ENCODE measurements at regions not wholly inside any gene's neighbourhood (a gene's known extent, or its start where the extent isn't known, plus 50 kb on each side); places are given as distances from the start of the nearest gene placed in this dataset.

- Histone ChIP-seq H2BK20ac (ENCODE audit: low read length) (no peak overlapping the region), H3K27ac (ENCODE audit: low read depth, low read length) (no peak overlapping the region), H2BK5ac (ENCODE audit: low read depth, low read length) (no peak overlapping the region), H4K8ac (ENCODE audit: extremely low read depth, insufficient read depth, low read length) (no peak overlapping the region), H3K18ac (ENCODE audit: extremely low read depth, low read length) (no peak overlapping the region), H2BK15ac (ENCODE audit: low read length) (no peak overlapping the region), H3K14ac (ENCODE audit: insufficient read length) (no peak overlapping the region), H3K23ac (ENCODE audit: insufficient read length) (no peak overlapping the region), H3K36me3 (ENCODE audit: control insufficient read depth in 2 of 4, insufficient read depth in 4 of 4, low read length in 3 of 4) (no peaks in the 10 kb centered on the region), H3K56ac (replicated peaks; ENCODE audit: insufficient read length, low read depth, low read length) (no peak overlapping the region), H3K4me2 (ENCODE audit: insufficient read depth in 1 of 2, low read depth in 2 of 2, low read length in 2 of 2) (no peak overlapping the region), H4K91ac (replicated peaks; ENCODE audit: insufficient read length, low read length) (no peak overlapping the region), H3K23me2 (ENCODE audit: low read depth, low read length) (no peaks in the 10 kb centered on the region), H3K79me1 (ENCODE audit: low read depth, low read length) (no peaks in the 10 kb centered on the region), H3K9ac (replicated peaks in 1 of 4; ENCODE audit: extremely low read depth in 1 of 4, low read depth in 3 of 4, low read length in 3 of 4) (no peak overlapping the region), H2BK12ac (ENCODE audit: low read depth, low read length) (no peak overlapping the region), H2AFZ (ENCODE audit: low read length) (0 out of 2 replicates have a peak overlapping the region, but pooled peaks have one; percentile 58), H3K79me2 (ENCODE audit: control insufficient read depth in 1 of 2, insufficient read depth in 2 of 2, low read length in 2 of 2) (no peaks in the 10 kb centered on the region), H3K4me3 (ENCODE audit: extremely low read depth in 1 of 4, insufficient read depth in 2 of 4, low read depth in 3 of 4, low read length in 4 of 4) (no peak overlapping the region), H3K27me3 (replicated peaks in 1 of 4; ENCODE audit: control insufficient read depth in 3 of 4, extremely low read depth in 1 of 4, insufficient read depth in 3 of 4, low read length in 3 of 4) (no peaks in the 10 kb centered on the region), H2BK120ac (replicated peaks; ENCODE audit: low read depth, low read length) (no peak overlapping the region), H3K4ac (replicated peaks; ENCODE audit: insufficient read length, low read depth, low read length) (no peak overlapping the region), H4K20me1 (replicated peaks in 1 of 2; ENCODE audit: control insufficient read depth in 1 of 2, insufficient read depth in 2 of 2, low read length in 2 of 2) (no peaks in the 10 kb centered on the region), H4K5ac (ENCODE audit: insufficient read length, low read depth, low read length) (no peak overlapping the region), H3K9me3 (ENCODE audit: insufficient read depth in 2 of 2, low read depth in 1 of 2, low read length in 1 of 2) (no peaks in the 10 kb centered on the region), H2AK5ac (ENCODE audit: low read depth, low read length) (no peak overlapping the region), H3K4me1 (replicated peaks in 1 of 4; ENCODE audit: control insufficient read depth in 3 of 4, insufficient read depth in 4 of 4, low read length in 3 of 4) (no peaks in the 10 kb centered on the region)
- 83% methylated on average over 4 of the region's 4 CpGs; no CpG with 5 or more reads in 1 of the 2 experiments for WGBS, 2 experiments (ENCODE audit: extremely low coverage in 1 of 2, insufficient coverage in 1 of 2, insufficient read length in 1 of 2, insufficient replicate concordance in 2 of 2, low coverage in 1 of 2, low lambda C conversion rate in 2 of 2, missing lambda C conversion rate in 1 of 2)
- FAIRE-seq (no peak), DNase-seq (ENCODE audit: low read depth in 1 of 2, low spot score in 2 of 2) (no peak)
- no peak for TF ChIP-seq TEAD4 (IDR thresholded peaks at IDR 0.05; ENCODE audit: low read depth, low read length)
- TF ChIP-seq RAD21 (IDR thresholded peaks at IDR 0.05 in 1 of 2, conservative IDR thresholded peaks at IDR 0.05 in 1 of 2; ENCODE audit: low read depth in 2 of 2, low read length in 2 of 2) = no peak
- TF ChIP-seq, protein P1, sequence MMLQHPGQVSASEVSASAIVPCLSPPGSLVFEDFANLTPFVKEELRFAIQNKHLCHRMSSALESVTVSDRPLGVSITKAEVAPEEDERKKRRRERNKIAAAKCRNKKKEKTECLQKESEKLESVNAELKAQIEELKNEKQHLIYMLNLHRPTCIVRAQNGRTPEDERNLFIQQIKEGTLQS (IDR thresholded peaks at IDR 0.05; ENCODE audit: insufficient read depth, low read depth, low read length) = no peak
- no peak for TF ChIP-seq RBBP5 (IDR thresholded peaks at IDR 0.05; ENCODE audit: borderline replicate concordance, low read depth, low read length)
- no peak for TF ChIP-seq POLR2AphosphoS5 (IDR thresholded peaks at IDR 0.05; ENCODE audit: low read depth, low read length)
- TF ChIP-seq EP300 (IDR thresholded peaks at IDR 0.05; ENCODE audit: borderline replicate concordance in 1 of 2, low read depth in 2 of 2, low read length in 2 of 2) = no peak
- TF ChIP-seq CBX5 (IDR thresholded peaks at IDR 0.05; ENCODE audit: low read depth, low read length) = no peak
- TF ChIP-seq JUN (IDR thresholded peaks at IDR 0.05; ENCODE audit: low read depth, low read length) = no peak
- no peak for TF ChIP-seq CBX8 (IDR thresholded peaks at IDR 0.05; ENCODE audit: borderline replicate concordance, low read depth, low read length)
- no peak for TF ChIP-seq ASH2L (IDR thresholded peaks at IDR 0.05; ENCODE audit: low read length)
- no peak for TF ChIP-seq RXRA (IDR thresholded peaks at IDR 0.05; ENCODE audit: insufficient read depth, low read depth, low read length)
- TF ChIP-seq FOSL1 (IDR thresholded peaks at IDR 0.05; ENCODE audit: insufficient read depth, low read depth, low read length) = no peak
- TF ChIP-seq TBP (IDR thresholded peaks at IDR 0.05; ENCODE audit: low read depth, low read length) = no peak
- ChIA-PET CTCF (ENCODE audit: partially characterized antibody) (interaction anchor here (2.1 kb wide), 1 partner anchor 18 kb away, joined by 8 read pairs; no protein-coding TSS in a partner anchor), POLR2A (ENCODE audit: partially characterized antibody) (no interaction called here)
These were observed 355.9 kb upstream of the TLE4 start for GRCh38 chr9:79215821-79216220.
